Erythroblast (primary cell): ENCODE measurements at regions not wholly inside any gene's neighbourhood (a gene's known extent, or its start where the extent isn't known, plus 50 kb on each side); places are given as distances from the start of the nearest gene placed in this dataset.
"Not testable (repeated sequence)": the region's sequence is repeated elsewhere in the genome, so short reads cannot be mapped to it uniquely, and the experiment has no call there.

Experiments
- DNase-seq, 2 experiments: peaks; one replicate each; lab custom pipeline; 2025; lab: John Stamatoyannopoulos, UW
- GATA1 ChIP-seq: IDR thresholded peaks from 2 replicates; pipeline ENCODE4 v1.6.1; 2011; ENCODE audit warnings: low read depth, mild to moderate bottlenecking, control low read depth, low read length, moderate library complexity
- POLR2A ChIP-seq: IDR thresholded peaks from 2 replicates; pipeline ENCODE4 v1.6.1; 2011; ENCODE audit warnings: mild to moderate bottlenecking, low read length

DNA sequence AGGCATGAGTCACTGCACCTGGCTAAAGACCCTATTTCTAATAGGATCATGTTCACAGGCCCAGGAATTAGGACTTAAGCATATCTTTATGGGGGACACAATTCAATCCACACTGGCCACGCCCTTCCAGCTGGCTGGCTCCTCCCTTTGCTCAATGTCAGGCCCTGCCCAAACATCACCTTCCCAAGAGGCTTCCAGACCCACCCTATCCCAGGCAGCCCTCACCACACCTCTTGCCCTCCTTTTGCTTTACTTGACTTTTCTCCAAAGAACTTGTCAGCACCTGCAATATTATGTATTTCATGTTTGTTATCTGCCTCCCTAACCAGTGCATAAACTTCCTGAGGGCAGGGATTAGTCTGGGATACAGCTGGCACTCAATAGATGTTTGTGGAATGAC, 109.6 kb upstream of the CDH5 start:
- TF ChIP-seq POLR2A, result no peak
- no peak for TF ChIP-seq GATA1
- DNase-seq, result no peak

DNA sequence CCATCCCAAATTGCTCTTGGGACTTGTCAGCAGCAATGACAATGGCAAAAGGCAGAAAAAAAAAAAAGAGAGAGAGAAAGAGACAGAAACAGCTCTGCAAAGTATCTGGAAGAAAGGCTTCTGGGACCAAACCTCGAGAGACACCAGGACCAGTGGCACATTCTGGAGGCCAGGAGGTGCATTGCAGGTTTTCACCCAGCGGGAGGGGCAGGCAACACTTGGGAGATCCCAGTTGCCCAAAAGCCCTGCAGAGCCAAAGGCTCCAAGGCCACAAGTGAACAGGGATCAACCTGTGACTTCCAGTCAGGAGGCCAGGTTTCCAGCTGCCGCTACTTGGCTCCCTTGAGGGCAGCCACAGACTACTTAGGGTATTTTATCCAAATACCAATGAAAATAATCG, 110.8 kb upstream of the CDH5 start:
- no peak for DNase-seq

DNA sequence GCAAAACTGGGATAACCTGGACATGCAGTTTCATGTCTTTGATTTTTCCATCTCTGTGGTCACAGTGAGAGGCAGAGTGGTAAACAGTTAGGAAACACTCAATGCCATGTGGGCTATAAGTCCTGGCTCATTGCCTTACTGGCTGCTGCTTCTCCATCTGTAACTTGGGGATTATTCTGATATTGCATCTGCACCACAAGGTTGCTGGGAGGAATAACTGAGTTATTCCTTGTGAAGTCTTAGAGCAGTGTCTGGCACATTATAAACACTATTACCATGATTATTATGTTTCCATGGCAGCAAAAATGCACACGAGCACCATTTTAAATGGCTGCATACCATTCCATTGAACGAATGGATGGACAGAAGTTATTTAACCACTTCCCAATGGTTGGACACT, 111.7 kb upstream of the CDH5 start:
- no peak for DNase-seq
- no peak for TF ChIP-seq POLR2A
- TF ChIP-seq GATA1, result no peak

More for the DNA sequence above, 110.8 kb upstream of the CDH5 start:
- no peak for TF ChIP-seq POLR2A
- no peak for TF ChIP-seq GATA1

DNA sequence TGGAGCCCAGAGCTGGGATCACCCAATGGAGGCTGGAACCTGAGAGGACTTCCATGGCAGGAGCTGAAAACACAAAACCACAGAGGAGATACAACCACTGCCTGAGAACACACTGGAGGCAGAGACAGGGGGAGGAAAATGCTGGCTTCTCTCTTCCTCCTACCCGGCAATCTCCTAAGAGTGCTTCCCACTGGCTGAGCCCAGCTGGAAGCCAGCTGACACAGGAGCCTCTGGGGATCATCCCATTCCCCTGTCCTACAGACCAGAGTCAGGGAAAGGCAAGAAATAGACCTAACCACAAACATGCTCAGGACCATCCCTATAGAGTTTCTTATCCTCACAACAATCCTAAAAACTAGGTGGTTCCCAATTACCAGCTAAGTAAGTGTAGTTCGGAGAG, 112.4 kb upstream of the CDH5 start:
- no peak for DNase-seq
- TF ChIP-seq GATA1 (no peak), POLR2A (no peak)

DNA sequence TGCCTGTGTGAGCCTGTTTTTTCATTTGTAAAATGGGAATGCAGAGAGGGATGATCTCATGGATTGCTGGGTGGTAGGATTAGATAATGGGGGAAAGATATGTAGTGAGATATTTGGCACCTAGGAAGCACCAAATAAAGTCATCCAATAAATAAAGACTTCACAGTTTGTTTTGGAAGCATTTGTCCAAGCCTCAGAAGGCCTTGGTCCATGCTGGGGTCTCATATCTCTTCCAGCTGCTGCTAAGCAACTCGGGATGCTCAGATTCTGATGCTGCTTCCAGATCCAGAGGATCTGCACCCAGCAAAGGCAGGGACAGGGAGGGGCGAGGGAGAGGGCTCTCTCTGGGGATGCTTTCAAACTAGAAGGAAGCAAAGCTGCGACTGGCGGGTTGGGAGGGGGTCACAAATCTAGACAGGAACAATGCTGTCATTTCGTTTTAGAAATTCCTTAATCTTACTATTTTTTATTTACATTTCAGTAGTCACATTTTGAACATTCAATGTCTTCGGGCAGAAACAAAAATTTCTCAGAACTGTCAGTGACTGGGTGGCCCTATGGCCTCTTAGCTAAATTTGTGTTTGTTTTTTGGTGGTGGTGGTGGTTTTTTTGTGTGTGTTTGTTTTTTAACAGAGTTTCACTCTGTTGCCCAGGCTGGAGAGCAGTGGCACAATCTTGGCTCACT, 114.9 kb upstream of the CDH5 start:
- TF ChIP-seq POLR2A (no peak), GATA1 (no peak)
- no peak for DNase-seq

GRCh38 chr16:66250686-66251431, 115.6 kb upstream of the CDH5 start:
- no peak for TF ChIP-seq GATA1
- TF ChIP-seq POLR2A, result no peak
- no peak for DNase-seq

DNA sequence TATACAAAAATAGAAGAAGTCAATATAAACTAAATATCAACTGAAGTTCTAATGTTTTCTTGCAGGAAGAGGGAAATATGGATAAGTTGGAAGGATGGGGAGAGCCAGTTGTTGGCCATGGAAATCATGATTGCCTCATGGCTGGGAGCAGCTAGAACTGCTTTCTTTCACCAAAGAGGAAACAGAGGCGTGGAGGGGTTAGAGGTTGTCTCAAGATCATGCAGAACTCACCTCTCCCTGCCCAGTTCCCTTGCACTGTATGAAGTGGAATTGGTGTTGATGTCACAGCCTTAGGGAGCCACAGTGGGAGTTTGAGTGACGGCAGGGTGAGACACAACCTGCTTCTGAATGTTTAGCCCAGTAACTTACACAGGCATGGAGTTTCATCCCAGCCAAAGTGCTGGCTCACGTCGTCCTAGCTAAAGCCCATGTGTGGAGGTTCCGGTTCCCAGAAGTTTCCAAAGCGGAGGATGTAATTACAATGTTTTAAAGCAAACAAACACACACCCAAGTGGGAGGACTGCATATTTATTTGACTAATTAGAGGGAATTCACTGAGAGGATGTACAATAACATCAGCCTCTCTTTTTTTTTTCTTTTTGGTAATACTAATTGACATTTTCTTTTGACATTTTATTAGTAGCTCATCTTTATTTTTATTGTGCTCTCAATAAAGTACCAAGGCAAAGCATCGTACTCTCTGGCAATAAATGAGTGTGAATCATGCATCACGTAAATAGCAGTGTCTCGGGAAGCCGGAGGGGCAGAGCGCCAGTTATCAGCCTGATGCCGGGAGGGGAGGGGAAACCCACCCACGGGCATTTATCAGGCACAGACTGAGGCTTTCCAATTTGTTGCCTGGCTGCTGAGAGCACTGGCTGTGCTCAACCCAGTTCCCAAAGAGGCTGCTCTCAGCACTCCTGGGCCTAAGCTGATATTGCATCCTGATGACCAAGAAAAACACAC, 118.7 kb upstream of the CDH5 start:
- no peak for DNase-seq
- TF ChIP-seq POLR2A, result no peak
- TF ChIP-seq GATA1, result no peak

GRCh38 chr16:66245868-66246267, 120.6 kb upstream of the CDH5 start:
- no peak for TF ChIP-seq GATA1
- no peak for DNase-seq

GRCh38 chr16:66245072-66245471, 121.4 kb upstream of the CDH5 start:
- TF ChIP-seq POLR2A (no peak), GATA1 (no peak)

DNA sequence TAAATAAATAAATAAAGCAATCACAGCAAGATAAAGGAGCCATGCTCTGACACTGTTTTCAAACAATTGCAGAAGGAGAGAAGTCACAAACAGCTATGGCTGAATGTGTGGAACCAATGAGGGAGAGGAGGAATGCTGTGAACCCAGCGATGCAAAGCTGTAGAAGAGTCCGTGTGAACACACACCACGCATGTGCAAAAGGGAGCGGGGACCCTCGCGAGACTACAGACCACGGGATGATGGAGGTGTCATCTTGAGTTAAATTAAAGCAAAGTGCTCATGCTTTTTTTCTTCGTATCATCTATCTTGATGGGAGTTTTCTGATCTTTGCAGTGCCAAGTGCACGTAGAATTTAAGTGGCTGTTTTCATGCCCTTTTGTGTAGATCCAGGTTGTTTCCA, 123.8 kb upstream of the CDH5 start:
- DNase-seq, result no peak
- TF ChIP-seq POLR2A (no peak), GATA1 (no peak)

More at GRCh38 chr16:66245072-66245471, 121.4 kb upstream of the CDH5 start:
- DNase-seq, result no peak

DNA sequence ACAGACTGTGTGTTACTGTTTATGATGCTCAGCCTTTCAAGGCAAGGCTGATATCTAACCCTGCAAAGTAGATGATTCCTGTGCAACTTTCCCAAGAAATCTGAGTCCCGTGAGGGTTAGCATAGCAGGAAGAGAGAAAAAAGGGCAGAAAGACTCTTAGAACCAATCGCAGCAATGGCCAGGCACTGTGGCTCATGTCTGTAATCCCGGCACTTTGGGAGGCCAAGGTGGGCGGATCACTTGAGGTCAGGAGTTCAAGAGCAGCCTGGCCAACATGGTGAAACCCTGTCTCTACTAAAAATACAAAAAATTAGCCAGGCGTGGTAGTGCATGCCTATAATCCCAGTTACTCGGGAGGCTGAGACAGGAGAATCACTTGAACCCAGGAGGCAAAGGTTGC, 124.3 kb upstream of the CDH5 start:
- not testable (repeated sequence) for DNase-seq

DNA sequence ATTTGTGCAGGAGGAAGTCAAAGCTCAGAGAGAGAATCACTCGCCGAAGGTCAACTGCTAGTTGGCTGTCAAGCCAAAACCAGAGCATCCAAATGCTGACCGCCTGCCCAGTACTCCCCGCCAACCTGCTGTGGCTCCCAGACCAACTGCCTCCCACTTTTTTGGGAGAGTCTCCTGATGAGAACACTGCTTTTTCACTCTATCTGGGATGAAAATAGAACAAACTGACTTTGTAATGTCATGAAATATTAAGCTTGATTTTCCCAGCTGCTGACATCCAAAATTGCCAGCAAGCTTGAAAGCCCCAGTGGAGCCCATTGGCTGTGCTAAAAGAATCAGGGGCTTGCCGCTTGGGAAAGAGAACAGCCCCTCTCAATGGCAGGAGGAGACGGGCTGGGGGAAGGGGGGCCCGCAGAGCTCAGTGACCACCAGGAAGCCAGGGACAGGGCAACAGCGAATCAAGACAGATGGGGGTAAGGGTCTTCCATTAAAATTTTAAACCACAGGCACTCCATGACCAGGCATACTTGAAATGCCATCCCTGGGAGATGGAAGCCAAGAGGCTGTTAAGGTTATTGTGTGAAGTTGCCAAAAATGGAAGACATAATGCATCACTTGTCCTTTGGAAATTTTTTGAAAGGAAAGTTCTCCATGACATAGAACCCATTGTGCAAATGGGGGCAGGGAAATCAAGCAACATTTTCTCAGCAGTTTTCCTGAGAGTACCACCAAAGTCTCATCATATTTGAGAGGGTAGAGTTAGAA, 125.7 kb upstream of the CDH5 start:
- TF ChIP-seq GATA1 (no peak), POLR2A (no peak)
- DNase-seq, result no peak

GRCh38 chr16:66240088-66240487, 126.4 kb upstream of the CDH5 start:
- DNase-seq, result no peak
- TF ChIP-seq POLR2A (no peak), GATA1 (no peak)
